GM12873 (cell line): ENCODE measurements at regions not wholly inside any gene's neighbourhood (a gene's known extent, or its start where the extent isn't known, plus 50 kb on each side); places are given as distances from the start of the nearest gene placed in this dataset.

Source experiments
- CTCF ChIP-seq: IDR thresholded peaks from 2 replicates; pipeline ENCODE4 v1.5.1; 2012; ENCODE audit warnings: low read depth, mild to moderate bottlenecking, moderate library complexity, low read length, control low read depth; ENCODE audit not compliant: insufficient read depth; ENCODE audit errors: missing control alignments

GRCh38 chr3:72434296-72434695 is 413.9 kb downstream of the SHQ1 start:
- no peak for TF ChIP-seq CTCF

GRCh38 chr3:72432246-72432645 is 416.0 kb downstream of the SHQ1 start:
- no peak for TF ChIP-seq CTCF

- no peak for TF ChIP-seq CTCF
Observed at GRCh38 chr3:72429589-72430353, 418.5 kb downstream of the SHQ1 start.

GRCh38 chr3:72428803-72429202 is 419.4 kb downstream of the SHQ1 start:
- no peak for TF ChIP-seq CTCF

GRCh38 chr3:72427624-72428023 is 420.6 kb downstream of the SHQ1 start:
- TF ChIP-seq CTCF, result no peak

- no peak for TF ChIP-seq CTCF
Observed at GRCh38 chr3:72426618-72427397, 421.4 kb downstream of the SHQ1 start.

- no peak for TF ChIP-seq CTCF
Observed at GRCh38 chr3:72423643-72424042, 424.6 kb downstream of the SHQ1 start.
